Breast epithelium (tissue), 3 donors: ENCODE measurements at regions not wholly inside any gene's neighbourhood (a gene's known extent, or its start where the extent isn't known, plus 50 kb on each side); places are given as distances from the start of the nearest gene placed in this dataset.

ENCODE experiments used
- CTCF ChIP-seq, 3 donors: fragments of 450-650 bp; IDR thresholded peaks; one replicate each; pipeline ENCODE4 v1.5.1; 2016 to 2017; ENCODE audit warnings: antibody characterized with exemption in 3 of 3, mild to moderate bottlenecking in 3 of 3, moderate library complexity in 3 of 3
- POLR2A ChIP-seq: fragments of 450-650 bp; IDR thresholded peaks from one replicate; pipeline ENCODE4 v1.6.1; 2016; ENCODE audit warnings: antibody characterized with exemption, mild to moderate bottlenecking, moderate library complexity

- no peak for TF ChIP-seq CTCF (IDR thresholded peaks at IDR 0.05)
- TF ChIP-seq POLR2A, result no peak
Observed at GRCh38 chr1:185474440-185475149, 157.6 kb upstream of the IVNS1ABP start.
